A673 (cell line): ENCODE measurements at regions not wholly inside any gene's neighbourhood (a gene's known extent, or its start where the extent isn't known, plus 50 kb on each side); places are given as distances from the start of the nearest gene placed in this dataset.

ENCODE experiments used
- EZH2 ChIP-seq: fragments of 200-600 bp; sonication (generic); IDR thresholded peaks from 2 replicates; pipeline ENCODE4 v1.6.1; 2017; ENCODE audit warnings: borderline replicate concordance, low read depth, mild to moderate bottlenecking, mixed read lengths, antibody characterized with exemption, low read length; ENCODE audit not compliant: poor library complexity, severe bottlenecking
- TF ChIP-seq, protein P1 (sequence below): fragments of 300-800, 200-600 bp; sonication (generic); conservative IDR thresholded peaks from 2 replicates; pipeline ENCODE4 v1.5.1; 2017; ENCODE audit warnings: low read depth, mild to moderate bottlenecking, antibody characterized with exemption, low read length, moderate library complexity, mixed read lengths

DNA sequence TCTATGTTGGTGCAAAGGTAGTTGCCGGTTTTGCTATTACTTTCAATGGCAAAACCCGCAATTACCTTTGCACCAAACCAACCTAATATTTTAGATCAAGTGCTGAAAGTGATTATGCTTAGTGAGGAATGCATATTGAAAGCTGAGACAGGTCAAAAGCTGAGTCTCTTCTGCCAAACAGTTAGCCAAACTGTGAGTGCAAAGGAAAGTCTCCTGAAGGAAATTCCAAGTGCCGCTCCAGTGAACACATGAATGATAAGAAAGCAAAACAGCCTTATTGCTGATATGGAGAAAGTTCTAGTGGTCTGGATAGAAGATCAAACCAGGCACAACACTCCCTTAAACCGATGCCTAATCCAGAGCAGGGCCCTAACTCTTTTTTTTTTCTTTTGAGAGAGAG is 83.1 kb upstream of the ERRFI1 start:
- TF ChIP-seq, protein P1, sequence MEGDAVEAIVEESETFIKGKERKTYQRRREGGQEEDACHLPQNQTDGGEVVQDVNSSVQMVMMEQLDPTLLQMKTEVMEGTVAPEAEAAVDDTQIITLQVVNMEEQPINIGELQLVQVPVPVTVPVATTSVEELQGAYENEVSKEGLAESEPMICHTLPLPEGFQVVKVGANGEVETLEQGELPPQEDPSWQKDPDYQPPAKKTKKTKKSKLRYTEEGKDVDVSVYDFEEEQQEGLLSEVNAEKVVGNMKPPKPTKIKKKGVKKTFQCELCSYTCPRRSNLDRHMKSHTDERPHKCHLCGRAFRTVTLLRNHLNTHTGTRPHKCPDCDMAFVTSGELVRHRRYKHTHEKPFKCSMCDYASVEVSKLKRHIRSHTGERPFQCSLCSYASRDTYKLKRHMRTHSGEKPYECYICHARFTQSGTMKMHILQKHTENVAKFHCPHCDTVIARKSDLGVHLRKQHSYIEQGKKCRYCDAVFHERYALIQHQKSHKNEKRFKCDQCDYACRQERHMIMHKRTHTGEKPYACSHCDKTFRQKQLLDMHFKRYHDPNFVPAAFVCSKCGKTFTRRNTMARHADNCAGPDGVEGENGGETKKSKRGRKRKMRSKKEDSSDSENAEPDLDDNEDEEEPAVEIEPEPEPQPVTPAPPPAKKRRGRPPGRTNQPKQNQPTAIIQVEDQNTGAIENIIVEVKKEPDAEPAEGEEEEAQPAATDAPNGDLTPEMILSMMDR: no peak
- TF ChIP-seq EZH2: no peak
